Activated CD8-positive, alpha-beta memory T cell treated with anti-CD3 and anti-CD28 coated beads for 24 hours (primary cell): ENCODE measurements at regions not wholly inside any gene's neighbourhood (a gene's known extent, or its start where the extent isn't known, plus 50 kb on each side); places are given as distances from the start of the nearest gene placed in this dataset.
"Not testable (repeated sequence)": the region's sequence is repeated elsewhere in the genome, so short reads cannot be mapped to it uniquely, and the experiment has no call there.

Source experiments
- DNase-seq: peaks from one replicate; pipeline ENCODE4 v3.0.0-alpha.2; 2020

DNA sequence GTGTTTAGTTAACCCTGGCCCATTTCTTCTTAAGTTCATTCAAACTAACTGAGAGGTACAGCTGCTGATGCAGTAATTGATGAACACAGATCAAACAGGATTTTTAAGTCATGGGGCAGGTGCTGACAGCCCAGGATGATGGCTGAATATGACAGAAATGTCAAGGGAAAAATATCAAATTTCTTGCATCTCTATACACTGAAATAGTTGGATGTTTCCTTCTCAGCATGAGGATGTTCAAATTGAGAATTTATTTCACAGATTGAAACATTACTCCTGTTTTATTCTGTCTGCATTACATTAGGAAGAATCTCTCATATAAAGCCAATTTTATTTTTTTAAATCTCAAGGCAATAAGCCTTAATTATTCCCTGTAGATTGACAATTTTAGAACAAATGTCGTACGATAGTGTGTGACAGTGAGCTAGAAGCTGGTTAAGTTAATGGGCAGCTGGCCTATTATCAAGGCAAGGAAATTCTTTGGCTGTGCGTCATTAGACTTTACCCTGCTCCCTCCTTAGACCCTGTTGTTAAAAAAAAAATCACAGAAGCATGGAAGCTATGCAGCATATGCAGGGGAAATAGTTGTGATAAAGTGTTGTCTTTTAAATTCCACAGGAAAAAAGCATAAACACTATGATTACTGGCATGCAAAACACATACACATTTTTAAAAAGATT is 183.8 kb upstream of the KCNMB2 start:
- DNase-seq, result no peak

- DNase-seq, result no peak
Measured at GRCh38 chr3:178353006-178353694, 183.1 kb upstream of the KCNMB2 start.

GRCh38 chr3:178359728-178360127 is 176.5 kb upstream of the KCNMB2 start:
- DNase-seq, result no peak

- not testable (repeated sequence) for DNase-seq
Measured at GRCh38 chr3:178363048-178363447, 173.2 kb upstream of the KCNMB2 start.

GRCh38 chr3:178367817-178368617 is 168.2 kb upstream of the KCNMB2 start:
- DNase-seq, result no peak

DNA sequence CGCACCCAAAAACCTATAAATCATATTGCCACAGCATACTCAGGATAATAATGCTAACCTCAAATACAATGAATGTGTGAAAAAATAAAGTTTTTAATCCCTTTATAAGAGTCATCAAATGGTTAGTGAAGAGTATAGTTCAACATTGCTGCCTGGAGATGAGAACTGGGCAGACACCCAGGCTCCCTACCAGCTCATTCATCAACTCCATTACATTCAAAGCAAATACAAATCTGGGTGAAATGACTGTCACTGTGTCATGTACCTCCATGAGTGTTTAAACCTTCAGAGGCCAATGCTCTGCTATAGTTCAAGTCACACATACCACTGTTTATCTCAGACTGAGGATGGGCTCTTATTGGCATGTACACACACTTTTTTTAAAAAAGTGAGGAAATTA is 167.2 kb upstream of the KCNMB2 start:
- no peak for DNase-seq

GRCh38 chr3:178369811-178370210 is 166.4 kb upstream of the KCNMB2 start:
- no peak for DNase-seq

- no peak for DNase-seq
Measured at GRCh38 chr3:178370387-178370786, 165.8 kb upstream of the KCNMB2 start.

GRCh38 chr3:178381555-178381954 is 154.7 kb upstream of the KCNMB2 start:
- DNase-seq, result no peak

DNA sequence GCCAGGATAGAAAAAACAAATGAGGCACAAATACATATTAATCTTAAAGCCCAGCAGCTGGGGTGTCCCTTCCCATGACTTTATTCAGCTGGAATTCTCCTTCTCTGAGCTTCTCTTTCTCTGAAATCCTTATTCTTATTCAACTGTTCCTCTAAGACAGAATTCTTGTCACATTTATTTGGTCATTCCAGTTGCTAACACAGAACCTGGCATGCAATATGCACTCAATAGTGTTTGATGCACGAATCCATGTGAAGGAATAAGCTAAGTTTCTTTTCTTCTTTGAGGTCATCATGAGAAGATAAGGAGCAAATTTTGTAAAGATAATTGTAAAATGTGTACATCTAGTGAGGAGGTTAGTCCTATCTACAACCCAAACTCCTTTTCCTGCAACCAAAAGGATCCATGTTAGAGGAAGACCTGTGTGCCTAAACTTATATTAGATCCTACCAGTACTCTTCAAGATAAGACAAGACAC is 154.2 kb upstream of the KCNMB2 start:
- no peak for DNase-seq

- DNase-seq, result no peak
Measured at GRCh38 chr3:178382449-178383061, 153.7 kb upstream of the KCNMB2 start.

DNA sequence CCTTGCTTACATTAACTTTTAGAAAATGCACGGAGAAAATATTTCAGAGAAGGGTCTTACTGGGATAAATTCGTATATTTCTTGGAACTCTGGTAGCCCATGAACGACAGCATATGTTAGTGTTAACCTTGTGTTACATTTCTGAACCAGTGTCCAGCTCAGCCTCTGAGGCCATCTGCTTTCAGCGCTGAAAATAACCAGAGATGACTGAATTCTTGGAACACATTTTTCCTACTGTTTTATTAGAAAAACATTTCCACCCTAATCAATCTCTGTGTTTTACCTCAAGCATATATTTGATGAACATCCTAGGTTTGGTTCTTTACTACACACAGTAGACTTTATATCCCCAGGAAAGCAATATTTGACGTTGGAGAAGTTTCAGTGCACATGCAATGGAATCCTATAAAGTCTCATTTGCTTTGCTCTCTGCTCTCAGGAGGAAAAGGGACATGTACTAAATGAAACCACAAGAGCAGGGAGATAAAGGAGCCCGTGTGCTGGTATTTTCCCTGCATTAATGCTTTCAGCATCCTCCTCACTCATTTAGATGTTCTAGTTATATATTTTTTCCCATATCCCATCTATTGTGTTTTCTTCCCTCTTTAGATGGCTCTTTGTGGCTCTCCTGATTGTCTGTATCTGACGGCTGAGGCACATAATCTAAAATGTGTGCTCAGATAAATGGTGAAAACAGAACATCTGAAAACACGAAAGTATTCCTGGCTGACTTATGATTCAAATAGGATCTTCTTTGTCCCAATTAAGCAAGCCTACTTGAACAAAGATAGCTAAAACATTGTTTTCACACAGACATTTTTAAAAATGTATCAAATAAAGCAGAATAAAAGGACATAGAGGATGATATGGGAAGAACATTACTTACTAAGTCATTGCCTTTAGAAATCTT is 151.7 kb upstream of the KCNMB2 start:
- DNase-seq, result no peak

DNA sequence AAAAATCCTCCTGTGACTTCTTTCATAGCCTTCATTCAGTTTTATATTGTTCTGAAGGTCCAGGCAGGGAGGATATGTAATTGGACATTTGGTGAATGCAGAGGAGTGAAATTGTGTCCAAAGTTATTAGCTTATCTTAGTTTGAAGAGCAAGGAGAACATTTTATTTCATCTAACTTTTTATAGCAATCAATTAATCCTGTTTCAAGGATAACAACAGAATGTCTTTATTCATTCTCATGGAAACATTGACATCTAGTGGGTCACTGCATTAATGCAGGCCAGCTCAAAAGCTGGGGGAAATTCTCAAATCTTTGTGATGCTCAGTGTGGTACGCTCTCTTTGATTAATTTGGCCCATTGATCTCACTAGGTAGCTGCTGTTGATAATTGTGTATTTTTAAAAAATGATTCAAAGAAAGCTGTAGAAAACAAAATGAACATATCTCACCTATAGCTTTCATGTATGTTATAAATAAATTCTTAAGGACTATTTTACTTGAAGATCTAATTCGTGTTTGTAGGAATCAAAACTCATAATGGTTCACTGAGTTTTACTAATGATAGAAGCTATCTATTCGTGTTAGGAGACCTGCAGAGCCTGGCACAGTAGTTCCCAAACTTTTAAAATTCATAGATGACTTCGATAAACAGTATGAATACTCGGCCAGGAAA is 150.8 kb upstream of the KCNMB2 start:
- no peak for DNase-seq

DNA sequence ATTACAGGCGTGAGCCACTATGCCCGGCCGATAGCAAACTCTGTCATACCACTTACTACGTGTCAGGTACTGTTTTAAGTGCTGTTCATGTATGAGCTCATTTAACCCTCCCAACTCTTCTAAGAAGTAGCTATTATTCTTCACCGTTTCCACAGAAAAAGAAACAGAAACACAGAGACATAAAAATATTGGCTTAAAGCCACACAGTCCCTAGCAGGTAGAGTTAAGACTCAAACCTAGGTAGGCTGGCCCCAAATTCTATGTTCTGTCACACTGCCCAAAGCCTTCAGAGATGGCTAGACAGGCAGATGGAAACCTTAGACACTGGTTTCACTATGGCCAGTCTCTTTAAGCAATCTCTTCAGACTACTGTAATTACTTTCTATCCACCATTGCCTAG is 149.8 kb upstream of the KCNMB2 start:
- no peak for DNase-seq

DNA sequence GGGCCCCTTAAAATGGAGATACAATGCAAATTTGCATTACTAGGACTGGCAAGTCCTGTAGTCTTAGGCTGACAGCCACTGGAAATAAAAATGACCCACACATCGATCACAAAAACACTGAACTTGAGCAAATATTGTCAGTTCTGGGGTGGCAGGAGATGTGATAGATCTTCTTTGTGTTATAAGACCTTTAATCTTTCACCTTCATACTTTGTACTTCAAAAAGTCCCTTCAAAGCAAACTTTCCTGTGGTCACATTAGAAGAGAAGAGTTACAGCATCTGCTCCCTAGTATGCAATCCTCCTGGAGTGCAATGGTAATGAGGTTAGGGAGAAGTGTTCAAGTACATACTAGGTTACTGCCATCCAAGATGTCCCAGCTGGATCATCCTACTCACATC is 149.4 kb upstream of the KCNMB2 start:
- no peak for DNase-seq

DNA sequence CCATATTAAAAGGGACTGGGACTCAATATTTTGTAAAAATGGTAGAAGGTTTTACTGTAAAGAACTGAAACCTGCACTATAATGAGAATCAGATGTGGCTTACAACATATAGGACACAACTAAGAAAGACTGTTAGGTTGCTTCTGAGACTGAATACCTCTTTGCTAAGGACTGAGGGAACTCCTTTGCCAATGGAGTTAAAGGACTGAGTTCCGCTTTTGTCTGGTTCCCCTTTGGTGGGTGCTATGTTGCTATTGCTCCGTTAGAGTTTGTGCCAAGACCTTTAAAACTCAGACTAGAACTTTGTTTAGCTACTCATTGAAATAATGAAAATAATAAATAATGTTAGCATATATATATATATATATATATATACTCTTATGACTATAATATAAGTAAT is 147.8 kb upstream of the KCNMB2 start:
- DNase-seq, result no peak

DNA sequence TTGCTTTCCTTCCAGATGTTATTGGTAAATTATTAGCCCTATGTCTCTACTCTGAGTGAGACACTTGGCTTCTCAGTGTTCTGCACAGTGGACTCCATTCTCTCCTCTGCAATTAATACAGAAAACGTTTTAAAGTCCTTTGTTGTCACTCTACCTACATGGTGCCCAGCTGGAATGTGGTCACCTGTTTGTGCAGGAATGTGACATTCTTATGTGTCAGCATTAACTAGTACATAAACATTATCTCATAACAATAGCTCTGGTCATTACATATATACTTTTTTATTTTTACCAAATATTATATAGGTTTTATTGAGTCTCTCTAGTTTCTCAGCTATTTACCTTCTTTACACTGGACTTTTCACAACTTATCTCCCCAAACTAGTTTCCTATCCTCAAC is 147.0 kb upstream of the KCNMB2 start:
- no peak for DNase-seq

DNA sequence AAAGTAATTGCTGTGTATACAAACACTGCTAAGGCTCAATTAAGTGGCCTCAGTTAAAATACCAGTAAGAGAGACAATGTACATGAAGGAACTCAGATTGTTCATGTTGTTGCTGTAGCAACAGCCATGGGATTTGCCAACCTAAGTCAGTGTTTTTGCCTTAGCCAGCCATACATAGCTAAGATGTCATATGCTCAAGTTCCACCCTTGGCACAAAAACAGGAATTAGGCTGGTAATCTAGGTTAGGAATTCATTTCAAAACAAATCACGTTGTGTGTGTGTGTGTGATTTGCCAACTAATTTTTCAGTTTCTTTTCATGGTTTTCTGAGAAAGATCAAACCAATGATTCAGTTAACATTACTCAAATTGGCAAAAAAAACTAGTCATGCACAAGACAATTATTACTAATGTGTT is 143.7 kb upstream of the KCNMB2 start:
- DNase-seq, result no peak

GRCh38 chr3:178393146-178393545 is 143.1 kb upstream of the KCNMB2 start:
- DNase-seq, result no peak

DNA sequence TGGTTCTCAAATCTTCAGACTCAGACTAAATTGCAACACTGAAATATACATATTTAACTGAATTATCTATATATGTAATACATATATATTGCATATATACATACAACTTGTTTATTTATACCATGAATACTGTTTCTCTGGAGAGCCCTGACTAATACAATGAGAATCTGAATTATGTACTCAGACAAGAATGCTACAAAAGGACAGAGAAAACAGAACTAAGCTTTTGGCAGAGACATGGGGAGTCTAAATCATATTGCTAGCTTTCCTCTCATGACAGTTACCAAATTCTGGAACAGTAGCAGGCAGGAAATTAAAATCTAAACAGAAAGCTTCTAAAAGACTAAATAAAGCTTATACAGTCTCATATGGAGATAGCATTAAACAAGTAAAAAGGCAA is 142.4 kb upstream of the KCNMB2 start:
- no peak for DNase-seq

DNA sequence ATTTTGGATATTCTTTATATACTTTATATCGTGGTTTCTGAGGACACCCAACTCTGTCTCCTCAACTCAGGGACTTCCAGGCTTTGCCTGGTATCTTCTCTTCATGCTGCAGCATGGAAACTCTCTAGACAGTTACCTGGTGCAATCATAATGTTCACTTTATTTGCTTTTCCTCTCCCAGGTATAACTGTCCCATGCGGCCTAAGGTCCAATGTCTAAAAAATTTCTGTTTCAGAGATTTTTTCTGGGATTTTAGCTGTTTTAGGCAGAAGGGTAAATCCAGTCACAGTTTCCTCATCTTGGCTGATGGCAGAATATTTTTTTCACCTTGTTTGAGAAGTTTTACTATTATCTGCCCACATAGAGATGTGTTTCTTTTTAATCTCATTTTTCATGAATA is 139.9 kb upstream of the KCNMB2 start:
- no peak for DNase-seq

DNA sequence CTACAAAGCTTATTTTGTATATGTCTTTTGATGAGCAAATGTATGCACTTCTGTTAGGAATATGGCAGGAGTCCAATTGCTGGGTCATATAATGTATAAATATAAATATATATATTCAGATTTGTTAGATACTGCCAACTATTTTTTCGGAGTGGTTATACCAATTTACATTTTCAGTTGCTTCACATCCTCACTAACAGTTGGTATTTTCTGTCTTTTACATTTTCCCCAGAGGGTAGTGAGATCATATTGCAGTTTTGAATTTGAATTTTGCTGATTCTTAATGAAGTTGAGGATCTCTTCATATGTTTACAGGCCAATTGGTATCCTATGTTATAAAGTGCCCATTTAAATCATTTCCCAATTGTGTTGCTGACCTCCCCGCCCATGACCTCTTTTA is 139.0 kb upstream of the KCNMB2 start:
- no peak for DNase-seq
